HUES48 (cell line): ENCODE measurements at regions not wholly inside any gene's neighbourhood (a gene's known extent, or its start where the extent isn't known, plus 50 kb on each side); places are given as distances from the start of the nearest gene placed in this dataset.

Experiments
- H3K27ac ChIP-seq: one replicate; pipeline ENCODE4 v1.7.0; 2013; ENCODE audit warnings: low read depth, low read length, inconsistent platforms
- H3K27me3 ChIP-seq: 2 replicates; pipeline ENCODE4 v1.6.1; 2013; ENCODE audit warnings: mild to moderate bottlenecking, low read length; ENCODE audit not compliant: control insufficient read depth, insufficient read depth
- H3K36me3 ChIP-seq: 2 replicates; pipeline ENCODE4 v1.6.1; 2013; ENCODE audit warnings: low read length; ENCODE audit not compliant: control insufficient read depth, insufficient read depth
- H3K4me1 ChIP-seq: 2 replicates; pipeline ENCODE4 v1.6.1; 2013; ENCODE audit warnings: mild to moderate bottlenecking, low read length; ENCODE audit not compliant: control insufficient read depth, insufficient read depth
- H3K4me3 ChIP-seq: 2 replicates; pipeline ENCODE4 v1.5.1; 2013; ENCODE audit warnings: mild to moderate bottlenecking, low read depth, low read length
- H3K9ac ChIP-seq: 2 replicates; pipeline ENCODE4 v1.6.1; 2013; ENCODE audit warnings: mild to moderate bottlenecking, low read depth, low read length, moderate library complexity
- H3K9me3 ChIP-seq: 2 replicates; pipeline ENCODE4 v1.6.1; 2013; ENCODE audit warnings: low read length; ENCODE audit not compliant: control insufficient read depth, insufficient read depth

DNA sequence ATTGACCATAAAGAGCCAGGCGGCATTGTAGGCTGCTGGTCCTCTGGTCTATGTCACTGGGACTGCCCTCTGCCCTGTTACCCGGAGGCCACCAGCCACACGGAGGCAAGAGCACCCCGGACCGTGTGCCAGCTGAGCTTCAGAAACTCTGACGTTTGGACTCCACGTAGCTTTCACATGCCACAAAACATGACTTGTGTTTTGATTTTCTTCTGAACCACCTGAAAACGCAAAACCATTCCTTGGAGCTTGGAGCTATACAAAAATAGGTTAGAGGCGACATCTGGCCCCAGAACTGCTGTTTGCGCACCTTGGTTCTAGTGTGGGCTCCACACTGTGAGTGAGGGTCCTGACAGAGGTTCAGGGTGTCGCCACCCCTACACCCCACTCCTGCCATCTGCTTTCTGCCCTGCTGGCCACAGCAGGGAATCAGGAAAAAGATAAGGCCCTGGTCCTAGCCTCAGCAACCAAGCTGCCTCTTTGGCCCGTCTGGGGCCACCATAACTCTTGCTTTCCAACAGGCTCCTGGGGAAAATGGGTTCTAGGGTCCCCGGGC lies 151.3 kb upstream of the IRX2 start:
- H3K27ac ChIP-seq, result no peak overlapping the region
- H3K36me3 ChIP-seq, result no peaks in the 10 kb centered on the region
- H3K4me3 ChIP-seq, result no peak overlapping the region
- H3K9ac ChIP-seq, result no peak overlapping the region
- no peaks in the 10 kb centered on the region for H3K27me3 ChIP-seq
- H3K9me3 ChIP-seq, result no peaks in the 10 kb centered on the region
- no peaks in the 10 kb centered on the region for H3K4me1 ChIP-seq

DNA sequence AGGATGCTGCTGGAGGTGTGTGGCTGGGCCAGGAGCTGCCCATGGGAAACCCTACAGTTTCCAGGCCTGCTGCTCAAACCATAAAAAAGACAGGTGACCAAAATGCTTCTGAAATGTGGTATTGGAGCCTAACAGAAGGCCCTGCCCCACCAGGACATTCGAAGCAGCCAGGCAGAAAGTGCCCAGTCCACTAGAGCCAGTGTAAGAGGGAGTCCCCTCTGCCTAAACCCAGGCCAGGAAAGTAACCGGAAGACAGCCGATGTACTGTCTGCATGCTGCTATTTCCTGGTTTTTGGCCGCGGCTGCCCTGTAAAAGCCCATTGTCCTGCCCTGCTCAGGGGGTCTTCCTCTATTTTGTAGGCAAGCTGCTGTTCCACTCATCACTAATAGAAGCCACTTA lies 150.7 kb upstream of the IRX2 start:
- H3K27me3 ChIP-seq, result no peaks in the 10 kb centered on the region
- no peaks in the 10 kb centered on the region for H3K9me3 ChIP-seq
- H3K9ac ChIP-seq, result no peak overlapping the region
- no peaks in the 10 kb centered on the region for H3K36me3 ChIP-seq
- no peak overlapping the region for H3K27ac ChIP-seq
- H3K4me3 ChIP-seq, result no peak overlapping the region
- no peaks in the 10 kb centered on the region for H3K4me1 ChIP-seq

DNA sequence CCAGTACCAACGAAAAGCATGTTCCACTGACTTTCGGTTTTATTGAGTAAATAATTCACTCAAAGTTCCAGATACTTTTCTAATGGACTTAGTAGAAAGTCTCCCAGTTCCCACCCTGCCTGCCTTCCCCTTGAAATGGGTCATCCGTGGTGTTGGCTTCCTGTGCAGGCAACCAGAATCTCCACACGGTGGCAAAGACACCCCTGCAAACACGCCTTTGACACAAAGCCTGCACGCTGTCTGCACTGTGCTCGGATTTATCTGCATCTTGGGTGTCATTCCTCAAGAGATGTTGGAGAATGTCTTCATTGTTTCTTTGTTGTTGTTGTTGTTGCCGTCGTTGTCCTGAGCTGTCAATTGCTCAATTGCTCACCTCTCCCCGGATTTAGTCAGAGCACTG lies 150.0 kb upstream of the IRX2 start:
- H3K27ac ChIP-seq, result no peak overlapping the region
- no peaks in the 10 kb centered on the region for H3K36me3 ChIP-seq
- H3K27me3 ChIP-seq, result no peaks in the 10 kb centered on the region
- H3K4me1 ChIP-seq, result no peaks in the 10 kb centered on the region
- no peak overlapping the region for H3K4me3 ChIP-seq
- H3K9ac ChIP-seq, result no peak overlapping the region
- H3K9me3 ChIP-seq, result no peaks in the 10 kb centered on the region

DNA sequence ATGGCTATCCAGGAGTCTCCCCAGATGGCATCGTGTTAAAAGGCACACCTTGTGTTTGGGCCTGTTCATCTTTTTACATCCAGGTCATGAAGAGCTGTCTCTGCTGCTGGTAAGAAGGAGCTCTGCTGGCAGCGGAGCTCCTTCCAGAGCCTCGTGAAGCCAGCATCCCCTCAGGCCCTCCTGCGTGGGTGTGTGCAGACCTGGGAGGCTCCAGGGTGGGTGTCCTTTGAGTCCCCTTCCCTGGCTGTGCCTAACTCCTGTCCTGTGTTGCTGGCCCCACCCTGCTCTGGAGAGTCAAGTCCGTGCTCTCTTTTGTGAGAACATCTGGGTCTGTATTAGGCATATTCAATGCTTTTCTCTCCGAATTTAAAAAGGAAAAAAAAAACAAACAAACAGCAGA lies 149.6 kb upstream of the IRX2 start:
- Histone ChIP-seq H3K4me3 (no peak overlapping the region), H3K27ac (no peak overlapping the region), H3K9me3 (no peaks in the 10 kb centered on the region), H3K36me3 (no peaks in the 10 kb centered on the region), H3K9ac (no peak overlapping the region), H3K27me3 (no peaks in the 10 kb centered on the region), H3K4me1 (no peaks in the 10 kb centered on the region)

GRCh38 chr5:2900360-2900759 lies 148.9 kb upstream of the IRX2 start:
- no peak overlapping the region for H3K27ac ChIP-seq
- no peaks in the 10 kb centered on the region for H3K27me3 ChIP-seq
- H3K9me3 ChIP-seq, result no peaks in the 10 kb centered on the region
- H3K9ac ChIP-seq, result no peak overlapping the region
- no peak overlapping the region for H3K4me3 ChIP-seq
- H3K36me3 ChIP-seq, result no peaks in the 10 kb centered on the region
- H3K4me1 ChIP-seq, result no peaks in the 10 kb centered on the region

DNA sequence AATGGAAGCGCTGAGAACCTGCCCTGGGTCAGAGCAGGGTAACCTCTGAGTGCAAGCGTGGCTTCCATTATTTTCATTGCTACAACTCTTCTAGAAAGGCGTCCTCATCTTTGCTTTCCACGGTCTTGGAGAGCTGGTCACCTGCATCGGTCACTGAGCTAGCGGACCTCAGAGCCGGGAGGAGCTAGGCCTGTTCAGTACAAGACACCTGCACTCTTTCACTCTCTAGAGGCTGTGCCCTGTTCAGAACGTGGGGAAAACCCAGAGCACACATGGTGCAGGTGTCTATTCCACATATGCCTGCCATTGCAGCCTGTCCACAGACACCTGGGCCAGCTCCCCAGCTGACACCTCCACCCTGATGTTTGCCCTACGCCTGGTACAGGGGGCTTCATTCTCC lies 147.8 kb upstream of the IRX2 start:
- Histone ChIP-seq H3K27me3 (no peaks in the 10 kb centered on the region), H3K9me3 (no peaks in the 10 kb centered on the region), H3K4me1 (no peaks in the 10 kb centered on the region), H3K4me3 (no peak overlapping the region), H3K9ac (no peak overlapping the region), H3K36me3 (no peaks in the 10 kb centered on the region), H3K27ac (no peak overlapping the region)

- Histone ChIP-seq H3K27me3 (no peaks in the 10 kb centered on the region), H3K27ac (no peak overlapping the region), H3K9me3 (no peaks in the 10 kb centered on the region), H3K9ac (no peak overlapping the region), H3K4me1 (no peaks in the 10 kb centered on the region), H3K36me3 (no peaks in the 10 kb centered on the region), H3K4me3 (no peak overlapping the region)
These were observed 147.2 kb upstream of the IRX2 start for GRCh38 chr5:2898661-2899060.

DNA sequence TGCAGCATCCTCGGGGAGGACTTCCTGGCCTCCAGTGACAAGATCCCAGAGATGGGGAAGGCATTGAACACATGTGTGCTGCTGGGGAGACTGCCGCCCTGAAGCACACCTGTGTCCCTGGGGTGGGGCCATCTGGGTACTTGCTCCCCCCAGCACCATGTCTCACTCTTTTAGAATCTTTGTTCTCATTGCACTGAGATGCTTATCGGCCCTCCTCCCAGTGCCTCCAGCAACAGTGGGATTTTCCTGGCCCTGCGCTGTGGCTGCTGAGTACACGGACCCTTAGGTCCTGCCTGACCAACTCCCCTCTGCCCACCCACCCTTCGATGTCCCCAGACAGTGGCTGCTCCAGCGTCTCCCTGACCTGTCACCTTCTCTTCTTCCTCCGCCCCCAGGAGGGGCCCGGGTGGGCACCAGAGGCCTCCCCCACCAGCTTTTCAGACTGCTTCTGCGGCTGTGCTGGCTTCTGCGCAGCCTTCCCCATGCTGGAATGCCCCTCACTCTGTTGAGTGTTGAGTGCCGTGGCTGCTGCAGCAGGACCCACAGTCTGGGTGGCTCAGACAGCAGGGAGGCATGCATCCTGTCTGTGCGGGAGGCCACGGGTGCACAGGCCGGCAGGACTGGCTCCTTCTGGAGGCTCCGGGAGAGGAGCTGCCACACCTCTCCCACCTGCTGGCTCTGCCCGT lies 145.9 kb upstream of the IRX2 start:
- Histone ChIP-seq H3K9ac (no peak overlapping the region), H3K27ac (no peak overlapping the region), H3K4me3 (no peak overlapping the region), H3K4me1 (no peaks in the 10 kb centered on the region), H3K27me3 (no peaks in the 10 kb centered on the region), H3K9me3 (no peaks in the 10 kb centered on the region), H3K36me3 (no peaks in the 10 kb centered on the region)

DNA sequence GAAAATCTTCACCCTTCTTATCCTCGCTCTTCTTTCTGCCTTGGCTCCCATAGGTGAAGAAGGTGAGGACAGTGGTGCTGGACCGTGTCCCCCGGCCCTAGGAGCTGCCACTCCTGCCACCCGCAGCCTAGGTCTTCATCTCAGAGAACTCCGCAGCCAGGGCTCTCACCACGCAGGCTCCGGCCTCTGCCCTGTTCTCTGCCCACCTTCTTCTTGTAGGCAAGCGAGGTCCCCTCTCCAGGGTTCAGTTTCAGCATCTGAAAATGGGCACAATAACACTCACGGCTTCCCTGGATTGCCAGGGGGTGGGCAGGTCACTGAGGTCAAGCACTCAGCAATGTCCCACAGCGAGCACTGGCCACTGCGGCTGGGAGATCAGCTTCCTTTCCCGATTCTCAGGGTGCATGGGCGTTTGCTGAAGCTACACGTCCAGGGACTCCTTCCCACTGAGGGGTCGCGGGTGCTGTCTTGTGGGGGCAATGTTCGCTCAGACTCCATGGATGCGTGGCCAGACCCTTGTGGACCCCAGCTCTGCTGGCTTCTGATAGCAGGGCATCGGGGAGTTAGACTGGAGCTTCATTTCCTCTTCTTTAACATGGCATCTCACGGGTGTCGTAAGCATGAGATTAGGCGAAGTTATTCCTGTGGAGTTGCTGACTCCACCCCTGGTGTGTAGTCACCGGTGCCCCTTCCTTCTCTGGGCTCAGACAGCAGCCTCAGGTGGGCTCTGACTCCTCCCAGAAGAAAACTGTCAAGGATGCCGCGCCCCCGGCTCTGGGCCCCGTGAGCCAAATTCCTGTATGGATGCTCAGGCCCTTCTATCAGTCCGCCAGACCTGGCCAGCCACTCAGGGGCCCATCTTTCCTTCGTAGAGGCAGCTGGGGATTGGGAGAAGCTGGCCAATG lies 145.1 kb upstream of the IRX2 start:
- Histone ChIP-seq H3K27me3 (no peaks in the 10 kb centered on the region), H3K4me1 (no peaks in the 10 kb centered on the region), H3K36me3 (no peaks in the 10 kb centered on the region), H3K9me3 (no peaks in the 10 kb centered on the region), H3K4me3 (no peak overlapping the region), H3K27ac (no peak overlapping the region), H3K9ac (no peak overlapping the region)

- Histone ChIP-seq H3K4me1 (no peaks in the 10 kb centered on the region), H3K27me3 (no peaks in the 10 kb centered on the region), H3K9ac (no peak overlapping the region), H3K9me3 (no peaks in the 10 kb centered on the region), H3K4me3 (no peak overlapping the region), H3K27ac (no peak overlapping the region), H3K36me3 (no peaks in the 10 kb centered on the region)
These were observed 144.4 kb upstream of the IRX2 start for GRCh38 chr5:2895876-2896275.

DNA sequence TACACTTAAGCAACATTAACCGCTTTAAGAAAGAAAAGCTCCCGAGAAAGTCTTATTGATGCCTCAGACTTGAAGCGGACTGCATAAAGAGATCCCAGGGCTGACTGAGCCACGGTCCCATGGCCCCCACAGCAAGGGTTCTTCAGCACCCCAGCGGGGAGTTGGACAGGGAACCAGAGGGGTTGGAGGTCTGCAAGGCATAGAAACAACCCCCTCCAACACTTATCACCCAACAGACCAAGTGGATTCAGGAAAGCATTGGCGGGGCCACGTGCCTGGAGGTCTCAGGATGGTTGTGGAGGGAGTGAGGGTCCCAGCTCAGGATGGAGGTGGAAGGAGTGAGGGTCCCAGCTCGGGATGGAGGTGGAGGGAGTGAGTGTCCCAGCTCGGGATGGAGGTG lies 143.7 kb upstream of the IRX2 start:
- Histone ChIP-seq H3K27ac (no peak overlapping the region), H3K9me3 (no peaks in the 10 kb centered on the region), H3K27me3 (no peaks in the 10 kb centered on the region), H3K9ac (no peak overlapping the region), H3K4me3 (no peak overlapping the region), H3K36me3 (no peaks in the 10 kb centered on the region), H3K4me1 (no peaks in the 10 kb centered on the region)
